Lower lobe of right lung (tissue), 2 donors: ENCODE measurements at regions not wholly inside any gene's neighbourhood (a gene's known extent, or its start where the extent isn't known, plus 50 kb on each side); places are given as distances from the start of the nearest gene placed in this dataset.

Source experiments
- ATAC-seq, 2 donors: fragments of 200-7000 bp; cut with Tn5 transposase; one replicate each; pipeline ENCODE4 v1.9.1; 2020 to 2022; ENCODE audit warnings: mild to moderate bottlenecking in 2 of 2, moderate library complexity in 2 of 2
- DNase-seq: peaks from one replicate; pipeline ENCODE4 v3.0.0-alpha.2; 2020
- H3K27ac ChIP-seq: fragments of 200-600 bp; one replicate; pipeline ENCODE4 v1.8.0; 2022
- H3K27me3 ChIP-seq: fragments of 200-600 bp; one replicate; pipeline ENCODE4 v1.8.0; 2022; ENCODE audit warnings: low read depth
- H3K36me3 ChIP-seq: fragments of 200-600 bp; one replicate; pipeline ENCODE4 v1.8.0; 2022; ENCODE audit warnings: mild to moderate bottlenecking
- H3K4me1 ChIP-seq: fragments of 200-600 bp; one replicate; pipeline ENCODE4 v1.8.0; 2022
- H3K4me3 ChIP-seq: fragments of 200-600 bp; one replicate; pipeline ENCODE4 v1.8.0; 2022; ENCODE audit warnings: mild to moderate bottlenecking
- H3K9me3 ChIP-seq: fragments of 200-600 bp; one replicate; pipeline ENCODE4 v1.8.0; 2022
- CTCF ChIP-seq: fragments of 200-600 bp; IDR thresholded peaks from one replicate; pipeline ENCODE4 v1.8.0; 2022; ENCODE audit warnings: antibody characterized with exemption, mild to moderate bottlenecking
- intact Hi-C: fragments of 100-400 bp; cut with DNase I; formaldehyde crosslinking; loops from one replicate; pipeline ENCODE4 v1.11.0; 2022
- donor health status: DM: no; HTN: yes; CAD: no; lungs with severe emphysema.

GRCh38 chr10:105473170-105473569 is 832.1 kb downstream of the SORCS3 start:
- TF ChIP-seq CTCF = no peak
- H3K4me3 ChIP-seq = no peak overlapping the region
- no peaks in the 10 kb centered on the region for H3K36me3 ChIP-seq
- no peaks in the 10 kb centered on the region for H3K4me1 ChIP-seq
- DNase-seq (no peak), ATAC-seq (no peak)
- H3K27me3 ChIP-seq = no peaks in the 10 kb centered on the region
- intact Hi-C loops = no loop called here
- no peak overlapping the region for H3K27ac ChIP-seq
- H3K9me3 ChIP-seq = no peaks in the 10 kb centered on the region

GRCh38 chr10:105468759-105469158 is 827.7 kb downstream of the SORCS3 start:
- no peak for ATAC-seq
- no peaks in the 10 kb centered on the region for H3K36me3 ChIP-seq
- intact Hi-C loops = no loop called here
- TF ChIP-seq CTCF = no peak
- no peak overlapping the region for H3K27ac ChIP-seq
- no peaks in the 10 kb centered on the region for H3K27me3 ChIP-seq
- H3K4me1 ChIP-seq = no peaks in the 10 kb centered on the region
- no peak for DNase-seq
- H3K4me3 ChIP-seq = no peak overlapping the region
- no peaks in the 10 kb centered on the region for H3K9me3 ChIP-seq

GRCh38 chr10:105466521-105466920 is 825.4 kb downstream of the SORCS3 start:
- H3K4me1 ChIP-seq = no peaks in the 10 kb centered on the region
- DNase-seq (no peak), ATAC-seq (no peak)
- H3K4me3 ChIP-seq = no peak overlapping the region
- no peak overlapping the region for H3K27ac ChIP-seq
- H3K27me3 ChIP-seq = no peaks in the 10 kb centered on the region
- no peaks in the 10 kb centered on the region for H3K9me3 ChIP-seq
- H3K36me3 ChIP-seq = no peaks in the 10 kb centered on the region
- intact Hi-C loops = no loop called here
- no peak for TF ChIP-seq CTCF

GRCh38 chr10:105434970-105435369 is 793.9 kb downstream of the SORCS3 start:
- H3K36me3 ChIP-seq = no peaks in the 10 kb centered on the region
- TF ChIP-seq CTCF = no peak
- H3K4me1 ChIP-seq = no peaks in the 10 kb centered on the region
- ATAC-seq (no peak), DNase-seq (no peak)
- no peaks in the 10 kb centered on the region for H3K27me3 ChIP-seq
- no peaks in the 10 kb centered on the region for H3K9me3 ChIP-seq
- H3K27ac ChIP-seq = no peak overlapping the region
- H3K4me3 ChIP-seq = no peak overlapping the region
- intact Hi-C loops = no loop called here

GRCh38 chr10:105413997-105414396 is 772.9 kb downstream of the SORCS3 start:
- no peak for DNase-seq
- Histone ChIP-seq H3K4me1 (no peaks in the 10 kb centered on the region), H3K27me3 (no peaks in the 10 kb centered on the region), H3K4me3 (no peak overlapping the region), H3K36me3 (no peaks in the 10 kb centered on the region), H3K9me3 (peaks cover 3% of the 10 kb centered on the region), H3K27ac (no peak overlapping the region)
- no peak for TF ChIP-seq CTCF
- ATAC-seq = no peak
- intact Hi-C loops = no loop called here

- DNase-seq (no peak), ATAC-seq (no peak)
- Histone ChIP-seq H3K4me3 (no peak overlapping the region), H3K36me3 (no peaks in the 10 kb centered on the region), H3K27me3 (no peaks in the 10 kb centered on the region), H3K4me1 (no peaks in the 10 kb centered on the region), H3K9me3 (peaks cover 3% of the 10 kb centered on the region), H3K27ac (no peak overlapping the region)
- no peak for TF ChIP-seq CTCF
- intact Hi-C loops = no loop called here
Observed at GRCh38 chr10:105409370-105409769, 768.3 kb downstream of the SORCS3 start.
